ENCODE measurements at regions not wholly inside any gene's neighbourhood (a gene's known extent, or its start where the extent isn't known, plus 50 kb on each side); places are given as distances from the start of the nearest gene placed in this dataset.

DNA sequence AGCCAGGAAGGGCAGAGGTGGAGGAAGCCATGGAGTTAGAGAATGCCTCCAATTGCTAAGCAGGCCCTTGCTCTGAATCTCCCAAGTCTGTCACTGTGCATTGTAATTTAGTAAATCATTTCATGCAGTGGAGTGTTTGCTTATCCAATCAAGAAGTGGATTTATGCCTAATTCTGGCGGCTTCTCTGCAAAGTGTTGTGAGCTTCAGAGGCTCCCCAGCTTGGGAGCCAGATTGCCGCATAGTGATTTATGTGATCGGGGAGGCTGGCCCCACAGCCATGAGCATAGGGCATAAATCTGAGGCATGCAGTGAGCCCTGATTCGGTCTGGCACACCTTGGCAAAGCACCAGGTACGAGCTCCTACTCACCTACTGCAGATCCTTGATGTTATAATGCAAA lies 520.8 kb downstream of the HS3ST4 start:
- H3K36me3 ChIP-seq (ENCODE audit: insufficient read depth, low read length) = no peaks in the 10 kb centered on the region
- no peak overlapping the region for H3K27ac ChIP-seq (ENCODE audit: low read depth in 1 of 2, low read length in 2 of 2)
- intact Hi-C loops (cut with DNase I, micrococcal nuclease) = no loop called here
- Mint-ChIP-seq H3K9me3 (peaks cover 6% of the 10 kb centered on the region), H3K27ac (no peak overlapping the region), H3K4me1 (ENCODE audit: low read depth) (no peaks in the 10 kb centered on the region), H3K27me3 (peaks cover 30% of the 10 kb centered on the region), H3K4me3 (no peak overlapping the region), H3K36me3 (ENCODE audit: low read depth) (no peaks in the 10 kb centered on the region)
- no peaks in the 10 kb centered on the region for H3K9me3 ChIP-seq (ENCODE audit: control insufficient read depth in 1 of 2, insufficient read depth in 1 of 2, low read length in 2 of 2)
- no peaks in the 10 kb centered on the region for H3K4me1 ChIP-seq (ENCODE audit: insufficient read depth, low read length)
- DNase-seq (no peak), ATAC-seq (ENCODE audit: poor library complexity) (no peak)
- no peak overlapping the region for H3K4me3 ChIP-seq (ENCODE audit: low read length)
- TF ChIP-seq, protein P1, sequence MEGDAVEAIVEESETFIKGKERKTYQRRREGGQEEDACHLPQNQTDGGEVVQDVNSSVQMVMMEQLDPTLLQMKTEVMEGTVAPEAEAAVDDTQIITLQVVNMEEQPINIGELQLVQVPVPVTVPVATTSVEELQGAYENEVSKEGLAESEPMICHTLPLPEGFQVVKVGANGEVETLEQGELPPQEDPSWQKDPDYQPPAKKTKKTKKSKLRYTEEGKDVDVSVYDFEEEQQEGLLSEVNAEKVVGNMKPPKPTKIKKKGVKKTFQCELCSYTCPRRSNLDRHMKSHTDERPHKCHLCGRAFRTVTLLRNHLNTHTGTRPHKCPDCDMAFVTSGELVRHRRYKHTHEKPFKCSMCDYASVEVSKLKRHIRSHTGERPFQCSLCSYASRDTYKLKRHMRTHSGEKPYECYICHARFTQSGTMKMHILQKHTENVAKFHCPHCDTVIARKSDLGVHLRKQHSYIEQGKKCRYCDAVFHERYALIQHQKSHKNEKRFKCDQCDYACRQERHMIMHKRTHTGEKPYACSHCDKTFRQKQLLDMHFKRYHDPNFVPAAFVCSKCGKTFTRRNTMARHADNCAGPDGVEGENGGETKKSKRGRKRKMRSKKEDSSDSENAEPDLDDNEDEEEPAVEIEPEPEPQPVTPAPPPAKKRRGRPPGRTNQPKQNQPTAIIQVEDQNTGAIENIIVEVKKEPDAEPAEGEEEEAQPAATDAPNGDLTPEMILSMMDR (IDR thresholded peaks at IDR 0.05) = no peak
- no peaks in the 10 kb centered on the region for H3K27me3 ChIP-seq (ENCODE audit: control insufficient read depth in 1 of 2, insufficient read depth in 2 of 2, low read length in 2 of 2)
- POLR2A ChIA-PET = no interaction called here
- CTCF ChIA-PET = no interaction called here

DNA sequence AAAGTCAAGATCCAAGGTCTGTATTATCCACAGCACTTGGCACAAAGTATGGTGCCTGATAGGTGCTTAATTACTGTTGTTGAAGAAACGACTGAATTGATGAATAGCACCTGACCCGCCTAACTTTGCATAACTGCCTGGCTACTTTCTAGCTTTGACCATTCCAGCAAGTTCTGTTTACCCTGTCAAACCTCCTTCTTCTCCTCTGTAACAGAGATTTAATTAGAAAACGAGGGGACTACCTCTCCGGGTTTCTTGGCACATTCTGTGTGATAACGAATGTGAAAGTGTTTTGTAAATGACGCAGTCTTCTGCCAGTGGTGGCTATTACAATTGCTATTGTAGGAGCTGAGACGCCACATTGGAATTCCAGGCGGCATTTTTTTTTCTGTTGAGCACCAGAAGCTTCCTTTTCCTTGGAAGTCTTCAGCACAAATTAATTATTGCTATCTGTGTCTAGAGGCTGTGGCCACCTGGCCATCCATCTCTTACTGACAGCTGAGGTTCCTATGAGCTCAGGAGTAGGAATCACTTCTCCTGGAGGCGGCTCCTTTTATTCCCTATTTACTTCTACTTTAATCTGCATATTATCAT lies 522.9 kb downstream of the HS3ST4 start:
- TF ChIP-seq, protein P1 (IDR thresholded peaks at IDR 0.05) = no peak
- Histone ChIP-seq H3K27ac (ENCODE audit: low read depth in 1 of 2, low read length in 2 of 2) (no peak overlapping the region), H3K27me3 (ENCODE audit: control insufficient read depth in 1 of 2, insufficient read depth in 2 of 2, low read length in 2 of 2) (peaks cover 0 to 4% of the 10 kb centered on the region in 2 experiments), H3K4me1 (ENCODE audit: insufficient read depth, low read length) (no peaks in the 10 kb centered on the region), H3K9me3 (ENCODE audit: control insufficient read depth in 1 of 2, insufficient read depth in 1 of 2, low read length in 2 of 2) (no peaks in the 10 kb centered on the region), H3K4me3 (ENCODE audit: low read length) (no peak overlapping the region), H3K36me3 (ENCODE audit: insufficient read depth, low read length) (no peaks in the 10 kb centered on the region)
- ChIA-PET CTCF (no interaction called here), POLR2A (no interaction called here)
- intact Hi-C loops (cut with DNase I, micrococcal nuclease) = no loop called here
- H3K9me3 Mint-ChIP-seq = peaks cover 2% of the 10 kb centered on the region
- no peaks in the 10 kb centered on the region for H3K36me3 Mint-ChIP-seq (ENCODE audit: low read depth)
- H3K4me1 Mint-ChIP-seq (ENCODE audit: low read depth) = no peaks in the 10 kb centered on the region
- DNase-seq (no peak), ATAC-seq (ENCODE audit: poor library complexity) (no peak)
- peaks cover 31% of the 10 kb centered on the region for H3K27me3 Mint-ChIP-seq
- H3K4me3 Mint-ChIP-seq = no peak overlapping the region
- H3K27ac Mint-ChIP-seq = no peak overlapping the region

DNA sequence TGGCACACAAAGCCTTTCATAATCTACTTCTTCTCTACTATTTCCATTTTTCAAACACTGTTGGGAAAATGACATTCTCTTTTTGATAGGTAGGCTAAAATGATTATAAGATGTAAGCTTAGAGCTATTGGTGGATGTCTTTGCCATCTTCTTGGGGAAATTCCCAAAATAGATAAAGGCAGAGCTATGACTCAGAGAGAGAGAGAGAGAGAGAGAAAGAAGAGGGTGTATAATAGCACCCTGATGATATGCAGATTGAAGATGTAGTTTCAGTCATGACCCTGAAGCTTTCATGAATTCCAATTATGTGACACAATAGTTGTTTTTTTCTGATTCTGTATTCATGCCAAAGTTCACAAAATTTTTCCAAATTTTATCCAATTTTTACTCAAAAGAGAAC lies 529.1 kb downstream of the HS3ST4 start:
- Histone ChIP-seq H3K9me3 (ENCODE audit: control insufficient read depth in 1 of 2, insufficient read depth in 1 of 2, low read length in 2 of 2) (no peaks in the 10 kb centered on the region), H3K36me3 (ENCODE audit: insufficient read depth, low read length) (no peaks in the 10 kb centered on the region), H3K4me1 (ENCODE audit: insufficient read depth, low read length) (no peaks in the 10 kb centered on the region), H3K4me3 (ENCODE audit: low read length) (no peak overlapping the region), H3K27me3 (ENCODE audit: control insufficient read depth in 1 of 2, insufficient read depth in 2 of 2, low read length in 2 of 2) (peaks cover 2 to 4% of the 10 kb centered on the region in 2 experiments), H3K27ac (ENCODE audit: low read depth in 1 of 2, low read length in 2 of 2) (no peak overlapping the region)
- H3K27ac Mint-ChIP-seq = no peak overlapping the region
- intact Hi-C loops (cut with DNase I, micrococcal nuclease) = no loop called here
- H3K36me3 Mint-ChIP-seq (ENCODE audit: low read depth) = no peaks in the 10 kb centered on the region
- ChIA-PET POLR2A (no interaction called here), CTCF (interaction anchor here (1.0 kb wide), 1 partner anchor 11 kb away, joined by 3 read pairs; no protein-coding TSS in a partner anchor)
- no peaks in the 10 kb centered on the region for H3K9me3 Mint-ChIP-seq
- ATAC-seq (ENCODE audit: poor library complexity) (no peak), DNase-seq (no peak)
- H3K27me3 Mint-ChIP-seq = peaks cover 25% of the 10 kb centered on the region
- H3K4me3 Mint-ChIP-seq = no peak overlapping the region
- no peaks in the 10 kb centered on the region for H3K4me1 Mint-ChIP-seq (ENCODE audit: low read depth)
- TF ChIP-seq, protein P1 (IDR thresholded peaks at IDR 0.05) = no peak
